Femur (tissue), 1 donor: ENCODE measurements at regions not wholly inside any gene's neighbourhood (a gene's known extent, or its start where the extent isn't known, plus 50 kb on each side); places are given as distances from the start of the nearest gene placed in this dataset.

Experiments
- DNase-seq: peaks from one replicate; pipeline ENCODE4 v3.0.0-alpha.2; 2017

GRCh38 chr10:31147210-31147608 is 115.5 kb upstream of the ZNF438 start:
- DNase-seq: no peak

- DNase-seq: no peak
Measured at GRCh38 chr10:31148951-31149350, 117.3 kb upstream of the ZNF438 start.

GRCh38 chr10:31149835-31150512 is 118.3 kb upstream of the ZNF438 start:
- DNase-seq: no peak

GRCh38 chr10:31151301-31151700 is 119.6 kb upstream of the ZNF438 start:
- no peak for DNase-seq

GRCh38 chr10:31152421-31153135 is 120.9 kb upstream of the ZNF438 start:
- DNase-seq: no peak

- DNase-seq: no peak
Measured at GRCh38 chr10:31153161-31153560, 121.5 kb upstream of the ZNF438 start.

- DNase-seq: no peak
Measured at GRCh38 chr10:31153692-31154091, 122.0 kb upstream of the ZNF438 start.

GRCh38 chr10:31154996-31155395 is 123.3 kb upstream of the ZNF438 start:
- no peak for DNase-seq

GRCh38 chr10:31157123-31158010 is 125.7 kb upstream of the ZNF438 start:
- peak; percentile 91 for DNase-seq

GRCh38 chr10:31158011-31158658 is 126.5 kb upstream of the ZNF438 start:
- no peak for DNase-seq

GRCh38 chr10:31166606-31167005 is 134.9 kb upstream of the ZNF438 start:
- no peak for DNase-seq

GRCh38 chr10:31170636-31171035 is 139.0 kb upstream of the ZNF438 start:
- no peak for DNase-seq

- DNase-seq: peak; percentile 38
Measured at GRCh38 chr10:31171402-31172083, 139.9 kb upstream of the ZNF438 start.

GRCh38 chr10:31172925-31173324 is 141.3 kb upstream of the ZNF438 start:
- DNase-seq: no peak

GRCh38 chr10:31173752-31174151 is 142.1 kb upstream of the ZNF438 start:
- DNase-seq: no peak

- DNase-seq: no peak
Measured at GRCh38 chr10:31179091-31179680, 139.8 kb upstream of the ZEB1 start.

- no peak for DNase-seq
Measured at GRCh38 chr10:31186225-31187000, 132.6 kb upstream of the ZEB1 start.

GRCh38 chr10:31187182-31187581 is 131.8 kb upstream of the ZEB1 start:
- no peak for DNase-seq

GRCh38 chr10:31187607-31188210 is 131.3 kb upstream of the ZEB1 start:
- DNase-seq: no peak

GRCh38 chr10:31188792-31189406 is 130.1 kb upstream of the ZEB1 start:
- no peak for DNase-seq
